ENCODE measurements at regions not wholly inside any gene's neighbourhood (a gene's known extent, or its start where the extent isn't known, plus 50 kb on each side); places are given as distances from the start of the nearest gene placed in this dataset.
"Not testable (repeated sequence)": the region's sequence is repeated elsewhere in the genome, so short reads cannot be mapped to it uniquely, and the experiment has no call there.

GRCh38 chr9:95570150-95570549, 53.4 kb upstream of the PTCH1 start:
- H3K4ac ChIP-seq (ENCODE audit: low read depth, low read length), result no peak overlapping the region
- no peak overlapping the region for H2BK20ac ChIP-seq (ENCODE audit: low read depth, low read length, poor library complexity, severe bottlenecking)
- H3T11ph ChIP-seq (ENCODE audit: low read length), result no peak overlapping the region
- H3K4me1 ChIP-seq (ENCODE audit: insufficient read depth, low read length), result no peaks in the 10 kb centered on the region; the same call in 1 of the 2 replicates
- H3K79me2 ChIP-seq (ENCODE audit: insufficient read depth, low read length), result no peaks in the 10 kb centered on the region
- no peaks in the 10 kb centered on the region; a peak in 1 of 7 replicates for H3K36me3 Mint-ChIP-seq (ENCODE audit: insufficient read depth in 1 of 3, low read depth in 3 of 3)
- H3K9me3 ChIP-seq (ENCODE audit: control insufficient read depth, low read depth, low read length), result no peaks in the 10 kb centered on the region
- TF ChIP-seq, protein P1, sequence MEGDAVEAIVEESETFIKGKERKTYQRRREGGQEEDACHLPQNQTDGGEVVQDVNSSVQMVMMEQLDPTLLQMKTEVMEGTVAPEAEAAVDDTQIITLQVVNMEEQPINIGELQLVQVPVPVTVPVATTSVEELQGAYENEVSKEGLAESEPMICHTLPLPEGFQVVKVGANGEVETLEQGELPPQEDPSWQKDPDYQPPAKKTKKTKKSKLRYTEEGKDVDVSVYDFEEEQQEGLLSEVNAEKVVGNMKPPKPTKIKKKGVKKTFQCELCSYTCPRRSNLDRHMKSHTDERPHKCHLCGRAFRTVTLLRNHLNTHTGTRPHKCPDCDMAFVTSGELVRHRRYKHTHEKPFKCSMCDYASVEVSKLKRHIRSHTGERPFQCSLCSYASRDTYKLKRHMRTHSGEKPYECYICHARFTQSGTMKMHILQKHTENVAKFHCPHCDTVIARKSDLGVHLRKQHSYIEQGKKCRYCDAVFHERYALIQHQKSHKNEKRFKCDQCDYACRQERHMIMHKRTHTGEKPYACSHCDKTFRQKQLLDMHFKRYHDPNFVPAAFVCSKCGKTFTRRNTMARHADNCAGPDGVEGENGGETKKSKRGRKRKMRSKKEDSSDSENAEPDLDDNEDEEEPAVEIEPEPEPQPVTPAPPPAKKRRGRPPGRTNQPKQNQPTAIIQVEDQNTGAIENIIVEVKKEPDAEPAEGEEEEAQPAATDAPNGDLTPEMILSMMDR (conservative IDR thresholded peaks at IDR 0.05), result no peak
- H3K4me1 Mint-ChIP-seq, result peaks cover 9 to 11% of the 10 kb centered on the region in 2 experiments
- no peak overlapping the region for H2BK12ac ChIP-seq (ENCODE audit: insufficient read length, low read depth, low read length)
- H2BK5ac ChIP-seq (ENCODE audit: insufficient read length, low read length), result no peak overlapping the region
- H3K27ac Mint-ChIP-seq, result no peak overlapping the region
- no CpG with 5 or more reads among the region's 22 CpGs for WGBS (ENCODE audit: extremely low coverage, insufficient read length, low lambda C conversion rate)
- no peaks in the 10 kb centered on the region for H4K20me1 ChIP-seq (ENCODE audit: control insufficient read depth, insufficient read depth, insufficient read length)
- H3K23me2 ChIP-seq (ENCODE audit: insufficient read length, low read depth, low read length, poor library complexity, severe bottlenecking), result no peaks in the 10 kb centered on the region
- no peaks in the 10 kb centered on the region; the same call in 1 of the 2 replicates for H3K27me3 ChIP-seq (ENCODE audit: insufficient read depth, low read length)
- H3K14ac ChIP-seq (ENCODE audit: insufficient read depth, low read length), result no peak overlapping the region
- H4K8ac ChIP-seq (replicated peaks; ENCODE audit: insufficient read length, low read depth, low read length), result no peak overlapping the region
- no peak overlapping the region for H3K4me2 ChIP-seq (ENCODE audit: insufficient read depth, insufficient read length, low read length)
- H2AFZ ChIP-seq (ENCODE audit: low read length), result no peak overlapping the region
- no peak overlapping the region for H3K9ac ChIP-seq (ENCODE audit: extremely low read depth, insufficient read length, low read length)
- H3K56ac ChIP-seq (ENCODE audit: insufficient read length, low read depth, low read length), result no peak overlapping the region
- no peak overlapping the region for H3K18ac ChIP-seq (ENCODE audit: insufficient read length, low read depth, low read length)
- no peaks in the 10 kb centered on the region for H3K9me3 Mint-ChIP-seq
- H3K4me3 Mint-ChIP-seq, result no peak overlapping the region
- H3K27me3 Mint-ChIP-seq (ENCODE audit: low read depth), result peaks cover 62% of the 10 kb centered on the region
- H4K5ac ChIP-seq (ENCODE audit: insufficient read length, low read depth, low read length), result no peak overlapping the region
- H3K23ac ChIP-seq (ENCODE audit: insufficient read length, low read depth, low read length), result no peak overlapping the region
- no peak overlapping the region for H2AK5ac ChIP-seq (ENCODE audit: insufficient read length, low read length)
- no peak overlapping the region for H2BK15ac ChIP-seq (ENCODE audit: low read depth, low read length)
- H3K27ac ChIP-seq (ENCODE audit: insufficient read length, low read depth, low read length), result no peak overlapping the region
- no peak overlapping the region for H4K91ac ChIP-seq (ENCODE audit: insufficient read length, low read depth, low read length)
- DNase-seq, result no peak
- H2BK120ac ChIP-seq (ENCODE audit: low read depth, low read length, poor library complexity, severe bottlenecking), result no peak overlapping the region
- H3K79me1 ChIP-seq (ENCODE audit: insufficient read depth, low read depth, low read length, poor library complexity, severe bottlenecking), result no peaks in the 10 kb centered on the region

GRCh38 chr9:95568735-95569134, 52.0 kb upstream of the PTCH1 start:
- H3K27me3 ChIP-seq (ENCODE audit: insufficient read depth, low read length); H3K4ac ChIP-seq (ENCODE audit: low read depth, low read length); H4K20me1 ChIP-seq (ENCODE audit: control insufficient read depth, insufficient read depth, insufficient read length); H2BK15ac ChIP-seq (ENCODE audit: low read depth, low read length); H3K4me2 ChIP-seq (ENCODE audit: insufficient read depth, insufficient read length, low read length); H3K27ac Mint-ChIP-seq; H3K27ac ChIP-seq (ENCODE audit: insufficient read length, low read depth, low read length); H3K23ac ChIP-seq (ENCODE audit: insufficient read length, low read depth, low read length); H2AFZ ChIP-seq (ENCODE audit: low read length); DNase-seq; H3K36me3 Mint-ChIP-seq (ENCODE audit: insufficient read depth in 1 of 3, low read depth in 3 of 3); H3T11ph ChIP-seq (ENCODE audit: low read length); H3K18ac ChIP-seq (ENCODE audit: insufficient read length, low read depth, low read length); H2BK120ac ChIP-seq (ENCODE audit: low read depth, low read length, poor library complexity, severe bottlenecking); H3K9ac ChIP-seq (ENCODE audit: extremely low read depth, insufficient read length, low read length); H2BK20ac ChIP-seq (ENCODE audit: low read depth, low read length, poor library complexity, severe bottlenecking); H2AK5ac ChIP-seq (ENCODE audit: insufficient read length, low read length); H3K4me1 ChIP-seq (ENCODE audit: insufficient read depth, low read length); H4K8ac ChIP-seq (replicated peaks; ENCODE audit: insufficient read length, low read depth, low read length); H3K9me3 Mint-ChIP-seq; H4K91ac ChIP-seq (ENCODE audit: insufficient read length, low read depth, low read length); H3K14ac ChIP-seq (ENCODE audit: insufficient read depth, low read length); H4K5ac ChIP-seq (ENCODE audit: insufficient read length, low read depth, low read length); H3K79me1 ChIP-seq (ENCODE audit: insufficient read depth, low read depth, low read length, poor library complexity, severe bottlenecking); H3K79me2 ChIP-seq (ENCODE audit: insufficient read depth, low read length); H3K56ac ChIP-seq (ENCODE audit: insufficient read length, low read depth, low read length); H2BK12ac ChIP-seq (ENCODE audit: insufficient read length, low read depth, low read length); H3K23me2 ChIP-seq (ENCODE audit: insufficient read length, low read depth, low read length, poor library complexity, severe bottlenecking); H3K4me3 Mint-ChIP-seq; H2BK5ac ChIP-seq (ENCODE audit: insufficient read length, low read length); H3K9me3 ChIP-seq (ENCODE audit: control insufficient read depth, low read depth, low read length); H3K4me1 Mint-ChIP-seq: not testable (repeated sequence)
- no CpG with 5 or more reads among the region's 10 CpGs for WGBS (ENCODE audit: extremely low coverage, insufficient read length, low lambda C conversion rate)
- peaks cover 65% of the 10 kb centered on the region for H3K27me3 Mint-ChIP-seq (ENCODE audit: low read depth)

Measured in H9 (cell line).